Activated naive CD4-positive, alpha-beta T cell treated with anti-CD3 and anti-CD28 coated beads, Interleukin-2, amount 50 U/mL, for 24 hours (primary cell): ENCODE measurements at regions not wholly inside any gene's neighbourhood (a gene's known extent, or its start where the extent isn't known, plus 50 kb on each side); places are given as distances from the start of the nearest gene placed in this dataset.

Source experiments
- H3K27ac Mint-ChIP-seq: one replicate; pipeline ENCODE4 v1.8.0; 2021; ENCODE audit warnings: mild to moderate bottlenecking, mixed read lengths
- H3K27me3 Mint-ChIP-seq: one replicate; pipeline ENCODE4 v1.8.0; 2021; ENCODE audit warnings: mixed read lengths
- H3K36me3 Mint-ChIP-seq: one replicate; pipeline ENCODE4 v1.8.0; 2021; ENCODE audit warnings: mixed read lengths
- H3K4me1 Mint-ChIP-seq: one replicate; pipeline ENCODE4 v1.8.0; 2021; ENCODE audit warnings: mixed read lengths
- H3K4me3 Mint-ChIP-seq: one replicate; pipeline ENCODE4 v1.8.0; 2021; ENCODE audit warnings: mild to moderate bottlenecking, mixed read lengths
- H3K9me3 Mint-ChIP-seq: one replicate; pipeline ENCODE4 v1.8.0; 2021; ENCODE audit warnings: mixed read lengths

DNA sequence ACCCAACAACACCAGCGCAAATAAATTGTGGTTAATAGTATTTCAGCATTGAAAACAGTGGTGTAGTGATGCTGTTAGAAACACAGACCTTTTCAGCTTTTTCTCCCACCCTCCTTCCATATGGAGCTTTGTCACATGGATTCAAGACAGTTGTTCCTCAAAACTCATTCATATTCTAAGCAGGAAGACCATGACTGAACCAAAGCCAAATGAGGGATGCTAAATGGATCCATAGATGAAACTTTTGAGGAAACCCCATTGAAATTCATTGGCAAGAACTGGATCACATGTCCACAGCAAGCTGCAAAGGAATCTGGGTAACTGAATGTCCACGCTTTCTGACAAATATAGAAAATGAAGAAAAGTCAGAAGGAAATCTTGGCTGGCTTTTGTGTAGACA is 615.1 kb upstream of the NETO1 start:
- Mint-ChIP-seq H3K36me3 (no peaks in the 10 kb centered on the region), H3K27me3 (no peaks in the 10 kb centered on the region), H3K4me1 (no peaks in the 10 kb centered on the region), H3K27ac (no peak overlapping the region), H3K9me3 (peaks cover 7% of the 10 kb centered on the region), H3K4me3 (no peak overlapping the region)

DNA sequence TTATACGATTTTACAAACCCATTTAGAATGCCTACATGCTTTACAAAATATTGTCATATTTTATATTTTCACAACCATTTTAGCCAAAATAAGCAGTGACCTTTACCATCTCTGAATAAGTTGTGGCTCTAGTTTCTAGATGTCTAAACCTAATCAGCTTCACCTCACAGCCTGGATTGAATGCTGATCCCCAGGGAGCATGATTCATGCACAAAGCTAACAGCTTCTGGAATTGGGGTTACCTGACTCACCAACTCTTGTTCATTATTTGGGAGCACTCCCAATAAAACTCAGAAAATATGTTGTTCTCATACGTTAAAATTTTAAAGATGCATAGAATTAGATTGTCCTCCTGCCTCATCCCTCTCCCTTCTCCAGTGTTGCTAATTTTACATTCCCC is 611.7 kb upstream of the NETO1 start:
- H3K27ac Mint-ChIP-seq: no peak overlapping the region
- peaks cover 5% of the 10 kb centered on the region for H3K9me3 Mint-ChIP-seq
- H3K36me3 Mint-ChIP-seq: no peaks in the 10 kb centered on the region
- H3K4me1 Mint-ChIP-seq: no peaks in the 10 kb centered on the region
- H3K27me3 Mint-ChIP-seq: no peaks in the 10 kb centered on the region
- H3K4me3 Mint-ChIP-seq: no peak overlapping the region

DNA sequence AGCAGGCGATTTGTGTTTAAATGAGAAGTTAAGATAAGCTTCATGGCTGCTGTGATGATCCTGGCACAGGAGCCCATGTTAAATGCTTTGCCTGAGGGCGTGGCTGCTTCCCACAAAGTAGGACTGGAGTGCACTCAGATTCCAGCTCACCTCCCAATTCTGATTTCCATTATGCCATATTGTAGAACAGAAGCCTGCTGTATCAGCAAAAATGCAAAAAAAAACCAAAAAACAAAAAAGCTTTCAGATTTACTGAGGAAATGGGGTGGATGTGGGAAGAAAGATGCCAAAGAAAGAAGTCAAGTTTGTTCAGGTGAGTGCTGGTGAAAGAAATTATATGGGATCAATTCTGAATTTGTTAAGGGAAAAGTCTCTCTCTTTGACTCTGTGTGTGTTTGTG is 610.4 kb upstream of the NETO1 start:
- no peaks in the 10 kb centered on the region for H3K36me3 Mint-ChIP-seq
- no peaks in the 10 kb centered on the region for H3K27me3 Mint-ChIP-seq
- no peak overlapping the region for H3K4me3 Mint-ChIP-seq
- H3K9me3 Mint-ChIP-seq: peaks cover 5% of the 10 kb centered on the region
- no peak overlapping the region for H3K27ac Mint-ChIP-seq
- no peaks in the 10 kb centered on the region for H3K4me1 Mint-ChIP-seq

DNA sequence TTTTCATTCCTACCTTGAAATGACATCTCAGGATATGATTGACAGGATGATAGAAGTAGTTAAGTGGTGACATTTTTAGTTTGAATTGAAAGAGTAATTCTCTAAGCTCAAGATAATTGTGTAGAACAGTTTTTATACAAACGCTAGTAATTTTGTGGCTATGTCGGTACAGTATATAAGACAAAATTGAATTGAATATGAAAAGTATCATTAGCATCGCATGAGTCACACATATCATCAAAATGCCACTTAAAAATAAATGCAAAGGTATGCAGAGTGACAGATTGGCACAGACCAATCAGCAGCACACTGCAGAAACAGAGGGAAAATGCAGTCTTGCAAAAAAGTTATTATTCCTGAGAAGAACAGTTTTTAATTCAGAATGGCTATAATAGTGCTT is 608.2 kb upstream of the NETO1 start:
- Mint-ChIP-seq H3K36me3 (no peaks in the 10 kb centered on the region), H3K4me1 (no peaks in the 10 kb centered on the region)

DNA sequence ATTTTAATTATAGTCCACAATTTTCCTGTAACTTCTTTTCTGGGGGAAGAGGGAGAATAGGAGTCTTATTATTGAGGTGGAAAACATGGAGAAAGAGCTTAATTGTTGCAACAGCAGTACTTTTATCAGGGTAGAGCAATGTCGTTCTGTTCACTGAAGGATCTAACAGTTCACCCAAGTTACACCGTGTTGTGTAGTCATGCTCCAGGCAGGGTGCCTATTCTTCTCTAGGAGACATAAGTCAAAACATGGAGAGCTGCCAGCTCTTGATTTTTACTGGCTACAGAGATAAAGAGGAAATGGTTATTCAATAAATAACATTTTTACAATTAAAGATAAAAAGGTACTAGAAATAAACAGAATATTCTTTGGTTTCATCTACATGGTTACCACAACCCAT is 594.3 kb upstream of the NETO1 start:
- H3K4me3 Mint-ChIP-seq: no peak overlapping the region
- peaks cover 4% of the 10 kb centered on the region for H3K9me3 Mint-ChIP-seq
- no peaks in the 10 kb centered on the region for H3K36me3 Mint-ChIP-seq
- H3K4me1 Mint-ChIP-seq: no peaks in the 10 kb centered on the region
- no peaks in the 10 kb centered on the region for H3K27me3 Mint-ChIP-seq
- no peak overlapping the region for H3K27ac Mint-ChIP-seq

More for the DNA sequence above, 608.2 kb upstream of the NETO1 start:
- H3K4me3 Mint-ChIP-seq: no peak overlapping the region
- no peaks in the 10 kb centered on the region for H3K27me3 Mint-ChIP-seq
- H3K9me3 Mint-ChIP-seq: peaks cover 5% of the 10 kb centered on the region
- H3K27ac Mint-ChIP-seq: no peak overlapping the region

DNA sequence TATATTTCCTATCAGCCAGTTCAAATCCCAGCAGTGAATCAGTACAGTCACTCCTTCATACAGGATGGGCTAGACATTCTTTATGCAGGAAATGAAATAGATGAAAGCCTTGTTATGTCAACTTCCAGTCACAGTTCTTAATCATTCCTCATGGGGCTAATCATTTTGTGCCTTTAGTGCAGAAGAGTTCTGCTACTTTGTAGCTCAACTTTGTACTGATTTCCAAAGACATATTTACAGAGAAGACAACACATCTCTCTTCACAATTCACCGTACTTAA is 593.9 kb upstream of the NETO1 start:
- Mint-ChIP-seq H3K27me3 (no peaks in the 10 kb centered on the region), H3K4me1 (no peaks in the 10 kb centered on the region), H3K9me3 (peaks cover 2% of the 10 kb centered on the region), H3K27ac (no peak overlapping the region), H3K4me3 (no peak overlapping the region), H3K36me3 (no peaks in the 10 kb centered on the region)

DNA sequence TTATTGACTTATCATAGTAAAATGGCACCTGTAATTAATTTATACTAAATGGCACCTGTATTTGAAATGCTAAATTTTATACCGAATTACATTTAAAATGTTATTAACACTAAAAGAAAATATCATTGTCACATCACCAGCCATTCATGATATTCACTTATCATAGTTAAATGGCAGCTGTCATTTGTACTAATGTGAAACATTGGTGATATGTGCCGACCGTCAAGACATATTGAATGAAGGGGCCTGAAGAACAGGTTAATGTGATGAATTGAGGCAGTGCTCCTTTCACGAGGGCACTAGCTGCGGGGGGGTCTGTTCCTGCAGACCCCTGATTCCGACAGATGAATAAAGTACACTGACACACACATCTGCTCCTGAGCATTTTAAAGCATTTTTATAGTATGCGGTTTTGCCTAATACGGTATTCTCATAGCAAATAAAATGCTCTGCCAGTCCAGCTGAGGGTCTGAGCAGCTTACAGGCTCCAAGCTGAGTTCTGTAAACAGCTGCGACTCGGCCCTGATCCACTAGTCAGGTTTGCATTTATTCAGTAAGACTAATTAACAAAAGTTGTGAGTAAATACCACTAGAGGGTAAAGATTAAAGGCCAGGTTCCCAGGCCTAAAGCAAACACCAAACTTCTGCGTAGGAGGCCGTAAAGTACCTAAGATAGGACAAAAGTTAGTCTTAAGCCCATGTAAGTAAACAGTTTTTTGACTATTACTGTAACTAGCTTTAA is 593.4 kb upstream of the NETO1 start:
- Mint-ChIP-seq H3K9me3 (no peaks in the 10 kb centered on the region), H3K4me1 (no peaks in the 10 kb centered on the region), H3K27me3 (no peaks in the 10 kb centered on the region), H3K27ac (no peak overlapping the region), H3K4me3 (no peak overlapping the region), H3K36me3 (no peaks in the 10 kb centered on the region)

DNA sequence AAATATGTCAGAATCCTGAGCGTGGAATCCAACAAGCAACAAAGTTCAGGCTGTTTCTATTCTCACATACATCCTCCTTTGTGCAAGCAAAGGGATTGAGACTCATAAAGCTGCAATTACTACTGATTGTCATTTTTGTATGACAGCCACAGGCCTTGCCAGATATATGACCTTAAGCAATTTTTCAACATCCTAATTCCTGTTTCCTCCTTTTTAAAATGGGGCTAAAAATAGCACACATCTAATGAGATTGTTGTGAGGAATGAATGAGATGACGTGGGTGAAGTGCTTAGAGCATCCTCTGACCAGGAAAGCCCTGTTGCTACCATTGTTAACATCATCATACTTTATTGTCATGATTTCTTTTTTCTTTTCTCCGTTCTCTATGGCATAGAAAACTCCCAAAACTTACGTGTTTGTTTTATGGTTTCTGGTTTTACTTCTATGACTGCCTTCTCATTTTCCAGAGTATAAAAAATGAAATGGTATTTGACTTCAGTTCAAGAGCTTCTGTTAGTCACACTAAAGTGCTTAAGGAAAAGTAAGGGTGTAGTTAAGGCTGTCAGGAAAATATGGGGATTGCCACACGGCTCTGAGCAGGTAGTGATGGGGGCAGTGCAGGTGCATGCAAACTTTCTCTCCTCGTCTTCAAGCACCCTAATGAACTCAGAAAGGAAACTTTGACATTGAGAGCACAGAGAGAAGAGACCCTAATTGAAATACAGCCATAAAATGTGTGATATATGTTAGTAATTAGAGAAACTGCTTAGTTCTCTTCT is 590.6 kb upstream of the NETO1 start:
- H3K27me3 Mint-ChIP-seq: no peaks in the 10 kb centered on the region
- no peak overlapping the region for H3K4me3 Mint-ChIP-seq
- H3K9me3 Mint-ChIP-seq: no peaks in the 10 kb centered on the region
- H3K36me3 Mint-ChIP-seq: no peaks in the 10 kb centered on the region
- no peak overlapping the region for H3K27ac Mint-ChIP-seq
- no peaks in the 10 kb centered on the region for H3K4me1 Mint-ChIP-seq

DNA sequence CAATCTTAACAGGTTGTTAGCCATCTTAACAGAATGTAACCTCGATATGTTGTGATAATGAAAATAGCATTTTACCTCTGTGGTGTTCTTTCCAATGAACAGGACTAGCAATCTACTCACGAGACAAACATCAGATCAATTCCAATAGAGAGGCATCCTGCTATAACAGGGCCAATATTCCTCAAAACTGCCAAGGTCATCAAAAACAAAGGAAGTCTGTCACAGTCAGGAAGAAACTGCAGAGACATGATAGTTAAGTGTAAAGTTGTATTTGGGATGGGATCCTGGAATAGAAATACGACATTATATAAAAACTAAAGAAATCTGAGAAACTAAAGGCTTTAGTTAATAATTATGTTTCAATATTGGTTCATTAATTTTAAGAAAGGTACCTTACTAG is 588.9 kb upstream of the NETO1 start:
- Mint-ChIP-seq H3K36me3 (no peaks in the 10 kb centered on the region), H3K4me1 (no peaks in the 10 kb centered on the region), H3K27ac (no peak overlapping the region), H3K4me3 (no peak overlapping the region), H3K9me3 (no peaks in the 10 kb centered on the region), H3K27me3 (no peaks in the 10 kb centered on the region)

DNA sequence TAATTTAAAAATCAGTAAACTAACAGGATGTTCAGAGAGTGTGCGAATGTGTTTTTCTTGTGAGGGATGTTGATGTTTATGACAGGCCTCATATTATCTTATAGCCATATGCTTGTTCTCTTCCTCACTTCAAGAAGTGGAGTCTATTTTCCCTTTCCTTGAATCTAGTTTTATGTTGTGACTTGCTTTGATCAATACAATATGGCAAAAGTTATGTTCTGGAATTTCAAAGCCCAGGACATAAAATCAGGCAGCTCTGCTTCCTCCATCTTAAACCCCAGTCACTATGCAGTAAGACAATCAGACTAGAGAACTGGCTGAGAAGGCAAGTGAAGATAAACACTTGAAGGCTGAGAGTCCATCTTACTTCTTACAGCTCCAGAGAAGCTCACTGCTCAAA is 585.1 kb upstream of the NETO1 start:
- Mint-ChIP-seq H3K4me1 (no peaks in the 10 kb centered on the region), H3K9me3 (no peaks in the 10 kb centered on the region), H3K36me3 (no peaks in the 10 kb centered on the region), H3K4me3 (no peak overlapping the region), H3K27ac (no peak overlapping the region), H3K27me3 (no peaks in the 10 kb centered on the region)

DNA sequence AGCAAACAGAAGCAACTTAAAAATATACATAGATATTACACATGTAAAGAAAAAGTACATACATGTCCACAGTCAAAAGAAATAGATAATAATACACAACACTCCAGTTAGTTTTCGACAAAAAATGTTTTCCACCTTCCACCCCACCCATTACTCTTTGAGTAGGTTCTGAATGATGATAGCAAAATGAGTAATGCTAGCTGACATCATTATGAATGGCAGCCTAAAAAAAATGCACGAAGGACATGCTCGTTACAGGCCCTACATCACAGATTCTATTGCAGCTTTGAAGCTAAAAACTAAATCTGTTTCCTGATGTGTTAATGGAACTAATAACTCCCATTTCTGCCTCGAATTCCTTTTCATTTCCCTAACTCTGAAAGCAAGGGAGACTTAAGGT is 578.7 kb upstream of the NETO1 start:
- Mint-ChIP-seq H3K36me3 (no peaks in the 10 kb centered on the region), H3K9me3 (no peaks in the 10 kb centered on the region), H3K27ac (no peak overlapping the region), H3K4me3 (no peak overlapping the region), H3K27me3 (no peaks in the 10 kb centered on the region), H3K4me1 (no peaks in the 10 kb centered on the region)

DNA sequence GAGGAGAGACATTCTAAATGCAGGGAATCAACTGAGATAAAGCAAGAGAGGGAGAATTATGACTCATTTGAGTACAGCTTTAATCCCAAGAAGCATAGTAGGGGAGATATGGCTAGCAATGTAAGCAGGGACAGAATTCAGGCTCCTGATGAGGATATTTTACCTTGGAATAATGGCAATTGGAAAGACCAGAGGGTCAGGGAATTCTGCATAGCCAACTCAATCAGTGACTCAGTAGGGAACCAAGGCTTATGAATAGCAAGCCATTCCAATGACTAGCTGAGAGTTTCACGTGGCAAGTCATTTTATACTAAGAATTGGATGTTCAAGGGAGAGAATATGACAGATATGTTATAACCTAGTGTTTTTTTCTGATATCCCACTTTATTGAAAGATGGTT is 563.8 kb upstream of the NETO1 start:
- Mint-ChIP-seq H3K4me1 (no peaks in the 10 kb centered on the region), H3K4me3 (no peak overlapping the region), H3K9me3 (no peaks in the 10 kb centered on the region), H3K27ac (no peak overlapping the region), H3K27me3 (no peaks in the 10 kb centered on the region), H3K36me3 (no peaks in the 10 kb centered on the region)

DNA sequence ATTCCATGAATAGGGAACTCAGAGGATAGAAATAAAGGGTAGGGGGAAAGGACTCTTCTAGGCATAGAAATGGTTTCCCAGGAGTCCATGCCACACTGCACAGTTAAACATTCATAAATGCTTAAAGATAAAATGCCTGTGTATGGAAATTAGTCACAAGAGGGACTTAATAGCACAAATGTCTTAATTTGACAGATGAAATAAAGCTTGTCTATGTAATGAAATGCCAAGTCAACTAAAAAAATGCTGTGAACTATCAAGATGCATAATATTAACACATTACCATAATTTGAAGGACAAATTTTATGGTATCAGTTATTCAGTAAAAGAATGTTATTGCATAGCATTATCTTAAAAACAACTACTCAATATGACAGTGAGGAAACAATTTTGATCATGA is 553.2 kb upstream of the NETO1 start:
- peaks cover 11% of the 10 kb centered on the region for H3K9me3 Mint-ChIP-seq
- no peaks in the 10 kb centered on the region for H3K4me1 Mint-ChIP-seq
- no peaks in the 10 kb centered on the region for H3K27me3 Mint-ChIP-seq
- H3K27ac Mint-ChIP-seq: no peak overlapping the region
- H3K4me3 Mint-ChIP-seq: no peak overlapping the region
- no peaks in the 10 kb centered on the region for H3K36me3 Mint-ChIP-seq

DNA sequence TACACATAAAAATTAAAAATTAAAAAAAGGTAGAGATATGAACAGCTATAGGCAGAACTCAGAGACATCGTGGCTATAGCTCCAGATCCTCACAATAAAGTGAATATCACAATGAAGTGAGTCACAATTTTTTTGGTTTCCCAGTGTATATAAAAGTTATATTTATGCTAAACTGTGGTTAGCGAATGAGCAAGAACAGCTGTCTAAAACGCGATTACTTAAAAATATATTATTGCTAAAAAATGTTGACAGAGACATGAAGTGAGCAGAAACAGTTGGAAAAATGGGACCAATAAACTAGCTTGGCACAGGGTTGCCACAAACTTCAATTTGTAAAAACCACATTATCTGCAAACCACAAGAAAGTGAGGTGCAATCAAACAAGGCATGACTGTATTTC is 551.7 kb upstream of the NETO1 start:
- Mint-ChIP-seq H3K4me1 (no peaks in the 10 kb centered on the region), H3K27ac (no peak overlapping the region), H3K9me3 (peaks cover 13% of the 10 kb centered on the region), H3K27me3 (no peaks in the 10 kb centered on the region), H3K36me3 (no peaks in the 10 kb centered on the region), H3K4me3 (no peak overlapping the region)

DNA sequence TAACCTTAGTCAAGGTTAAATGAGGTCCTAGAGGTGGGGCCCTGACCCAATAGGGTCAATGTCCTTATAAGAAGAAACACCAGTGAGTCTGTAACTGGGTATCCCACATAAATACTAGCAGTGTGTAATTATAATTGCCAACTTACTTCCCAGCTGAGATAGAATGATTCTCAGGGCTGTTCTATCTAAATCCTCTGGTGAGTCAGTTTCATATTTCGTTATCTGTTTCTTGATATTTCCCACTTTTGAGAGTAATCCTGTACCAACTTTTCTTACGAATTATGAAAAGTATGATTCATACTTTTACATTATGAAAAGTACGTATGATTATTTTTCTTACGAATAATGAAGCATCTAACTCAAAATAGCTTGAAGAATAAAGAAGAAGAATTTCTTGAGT is 546.8 kb upstream of the NETO1 start:
- H3K27me3 Mint-ChIP-seq: no peaks in the 10 kb centered on the region
- no peak overlapping the region for H3K4me3 Mint-ChIP-seq
- H3K36me3 Mint-ChIP-seq: no peaks in the 10 kb centered on the region
- peaks cover 13% of the 10 kb centered on the region for H3K9me3 Mint-ChIP-seq
- H3K4me1 Mint-ChIP-seq: no peaks in the 10 kb centered on the region
- no peak overlapping the region for H3K27ac Mint-ChIP-seq

DNA sequence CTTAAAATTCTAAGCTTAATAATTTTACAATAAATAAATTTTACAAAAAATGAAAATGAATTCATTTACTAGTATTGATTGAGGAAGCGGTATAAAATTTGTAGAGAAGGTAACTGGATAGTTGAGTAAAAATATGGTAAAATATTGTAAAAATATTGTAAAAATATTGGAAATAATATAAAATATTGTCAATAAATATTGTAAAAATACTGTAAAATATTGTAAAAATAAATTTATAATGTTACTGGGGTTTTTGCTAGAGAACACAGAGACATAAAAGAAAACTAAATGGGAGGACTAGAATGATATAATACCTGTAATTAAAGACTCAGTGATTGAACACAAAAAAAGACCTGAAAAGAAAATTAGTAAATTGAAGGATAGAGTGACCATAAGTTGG is 546.3 kb upstream of the NETO1 start:
- H3K9me3 Mint-ChIP-seq: peaks cover 13% of the 10 kb centered on the region
- no peaks in the 10 kb centered on the region for H3K4me1 Mint-ChIP-seq
- no peak overlapping the region for H3K27ac Mint-ChIP-seq
- no peaks in the 10 kb centered on the region for H3K36me3 Mint-ChIP-seq
- no peaks in the 10 kb centered on the region for H3K27me3 Mint-ChIP-seq
- H3K4me3 Mint-ChIP-seq: no peak overlapping the region

DNA sequence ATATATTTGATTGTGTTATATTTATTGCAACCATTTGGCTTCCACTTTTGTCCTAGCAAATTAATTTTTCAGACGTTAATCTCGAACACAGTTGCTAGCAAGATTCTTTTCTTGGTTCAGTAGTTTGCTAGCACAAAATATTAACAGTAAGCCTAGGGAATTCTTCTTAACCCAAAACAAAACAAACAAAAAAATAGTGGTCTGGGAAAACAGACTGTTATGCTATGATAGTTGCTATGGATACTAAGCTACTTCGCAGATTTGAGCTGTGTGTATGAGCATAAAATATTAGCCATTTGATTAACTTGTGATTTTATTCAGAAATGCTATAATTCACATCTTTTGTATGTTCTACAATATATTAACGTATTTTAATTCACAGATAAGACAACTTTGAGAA is 541.5 kb upstream of the NETO1 start:
- Mint-ChIP-seq H3K36me3 (no peaks in the 10 kb centered on the region), H3K4me1 (no peaks in the 10 kb centered on the region)

More for the DNA sequence above, 541.5 kb upstream of the NETO1 start:
- Mint-ChIP-seq H3K9me3 (peaks cover 10% of the 10 kb centered on the region), H3K4me3 (no peak overlapping the region), H3K27me3 (no peaks in the 10 kb centered on the region), H3K27ac (no peak overlapping the region)
